ENCODE measurements at regions not wholly inside any gene's neighbourhood (a gene's known extent, or its start where the extent isn't known, plus 50 kb on each side); places are given as distances from the start of the nearest gene placed in this dataset.

GRCh38 chr7:36775676-36776075, 51.4 kb upstream of the AOAH start:
- DNase-seq (ENCODE audit: low spot score) = no peak
- no peak for TF ChIP-seq CTCF (IDR thresholded peaks at IDR 0.05; ENCODE audit: extremely low read depth, insufficient read depth, missing control alignments)

DNA sequence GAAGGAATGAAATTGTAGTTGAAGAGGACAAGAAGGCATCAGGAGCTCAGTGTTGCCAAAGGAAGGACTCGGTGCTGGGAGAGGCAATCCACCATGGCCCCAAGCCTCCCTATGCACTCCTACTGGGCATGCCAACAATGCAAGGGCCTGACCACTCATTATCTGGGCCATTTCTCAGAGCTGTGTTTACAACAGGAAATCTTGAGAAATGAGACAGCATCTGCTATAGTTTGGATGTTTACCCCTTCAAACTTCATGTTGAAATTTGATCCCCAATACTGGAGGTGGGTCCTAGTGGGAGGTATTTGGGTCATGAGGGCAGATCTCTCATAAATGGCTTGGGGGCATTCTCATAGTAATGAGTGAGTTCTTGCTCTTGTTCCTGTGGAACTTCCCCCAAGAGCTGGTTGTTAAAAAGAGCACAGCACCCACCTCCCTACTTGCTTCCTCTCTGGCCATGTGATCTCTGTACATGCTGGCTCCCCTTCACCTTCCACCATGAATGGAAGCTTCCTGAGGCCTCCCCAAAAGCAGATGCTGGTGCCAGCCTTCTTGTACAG, 50.8 kb upstream of the AOAH start:
- no peak for DNase-seq (ENCODE audit: low spot score)
- no peak for TF ChIP-seq CTCF (IDR thresholded peaks at IDR 0.05; ENCODE audit: extremely low read depth, insufficient read depth, missing control alignments)
- in situ Hi-C loops (cut with MboI; ENCODE audit: low pct_unique_long_range_greater_than_20kb, low sequenced_read_pairs, unreplicated experiment) = no loop called here

More at GRCh38 chr7:36775676-36776075, 51.4 kb upstream of the AOAH start:
- in situ Hi-C loops (cut with MboI; ENCODE audit: low pct_unique_long_range_greater_than_20kb, low sequenced_read_pairs, unreplicated experiment) = no loop called here
